ENCODE measurements at regions not wholly inside any gene's neighbourhood (a gene's known extent, or its start where the extent isn't known, plus 50 kb on each side); places are given as distances from the start of the nearest gene placed in this dataset.

DNA sequence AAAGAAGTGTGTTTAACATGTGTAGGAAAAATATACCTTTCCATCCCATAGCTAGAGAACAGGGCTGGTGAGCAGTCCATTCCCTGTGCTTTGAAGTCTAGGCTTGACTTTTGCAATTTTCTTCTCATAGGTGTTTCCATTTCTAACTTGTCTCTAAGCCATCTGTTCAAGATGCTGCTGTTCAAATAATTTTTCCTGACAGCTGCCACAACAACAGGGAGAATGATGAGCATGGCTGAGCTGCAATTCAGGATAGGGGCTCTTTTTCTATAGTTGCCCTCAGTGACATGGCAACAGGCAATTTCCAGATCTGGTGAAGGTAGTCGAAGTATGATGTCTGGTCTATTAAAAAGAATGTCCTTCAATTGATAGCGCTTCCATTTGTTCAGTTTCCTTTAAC is 103.0 kb upstream of the HS3ST5 start:
- POLR2A ChIA-PET: no interaction called here
- no peaks in the 10 kb centered on the region for H3K9me3 Mint-ChIP-seq

DNA sequence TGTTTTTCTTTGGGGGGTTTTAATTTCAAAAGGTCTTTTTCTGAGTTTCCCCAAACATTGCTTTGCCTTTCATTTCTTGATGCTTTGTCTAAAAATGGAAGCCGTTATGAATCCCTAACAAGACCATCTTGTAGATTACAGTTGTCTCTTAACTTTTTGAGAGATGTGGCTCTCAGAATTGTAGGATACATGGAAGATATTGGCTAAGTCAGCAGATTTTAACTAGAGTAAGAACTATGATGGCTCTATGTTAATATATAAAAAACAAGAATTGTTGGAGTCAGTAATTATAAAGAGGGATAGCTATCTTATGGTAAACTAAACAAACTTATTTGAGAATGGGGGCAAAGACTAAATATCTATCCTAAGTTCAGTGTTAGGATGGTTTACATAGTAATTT is 96.6 kb upstream of the HS3ST5 start:
- POLR2A ChIA-PET: no interaction called here
- DNase-seq (no peak), ATAC-seq (ENCODE audit: low read depth) (no peak)
- Mint-ChIP-seq H3K4me3 (no peak overlapping the region), H3K27ac (no peak overlapping the region), H3K36me3 (no peaks in the 10 kb centered on the region), H3K4me1 (no peaks in the 10 kb centered on the region), H3K9me3 (no peaks in the 10 kb centered on the region), H3K27me3 (no peaks in the 10 kb centered on the region)

More for the DNA sequence above, 103.0 kb upstream of the HS3ST5 start:
- Mint-ChIP-seq H3K27ac (no peak overlapping the region), H3K4me3 (no peak overlapping the region), H3K4me1 (no peaks in the 10 kb centered on the region), H3K36me3 (no peaks in the 10 kb centered on the region), H3K27me3 (no peaks in the 10 kb centered on the region)
- DNase-seq (no peak), ATAC-seq (ENCODE audit: low read depth) (no peak)

DNA sequence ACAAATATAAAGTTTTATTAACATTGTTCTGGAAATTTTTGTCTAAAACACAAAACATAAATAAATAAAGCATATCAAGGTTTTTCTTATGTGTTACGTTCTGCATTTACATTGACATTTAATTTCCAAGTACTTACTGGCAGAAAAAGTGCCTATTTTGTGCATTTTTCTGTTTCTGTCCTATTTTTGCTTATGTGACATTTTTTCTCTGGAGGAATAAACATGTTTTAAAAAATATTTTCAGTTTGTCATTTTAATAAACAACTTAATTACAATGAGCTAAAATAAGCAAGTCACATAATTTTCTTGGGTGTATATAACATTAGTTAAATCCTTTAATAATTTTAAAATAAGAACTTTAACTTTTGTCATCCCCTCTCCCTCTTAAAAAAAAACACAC is 94.4 kb upstream of the HS3ST5 start:
- Mint-ChIP-seq H3K27me3 (no peaks in the 10 kb centered on the region), H3K4me1 (no peaks in the 10 kb centered on the region), H3K27ac (no peak overlapping the region), H3K9me3 (no peaks in the 10 kb centered on the region), H3K4me3 (no peak overlapping the region), H3K36me3 (no peaks in the 10 kb centered on the region)
- POLR2A ChIA-PET: no interaction called here
- DNase-seq (no peak), ATAC-seq (ENCODE audit: low read depth) (no peak)

DNA sequence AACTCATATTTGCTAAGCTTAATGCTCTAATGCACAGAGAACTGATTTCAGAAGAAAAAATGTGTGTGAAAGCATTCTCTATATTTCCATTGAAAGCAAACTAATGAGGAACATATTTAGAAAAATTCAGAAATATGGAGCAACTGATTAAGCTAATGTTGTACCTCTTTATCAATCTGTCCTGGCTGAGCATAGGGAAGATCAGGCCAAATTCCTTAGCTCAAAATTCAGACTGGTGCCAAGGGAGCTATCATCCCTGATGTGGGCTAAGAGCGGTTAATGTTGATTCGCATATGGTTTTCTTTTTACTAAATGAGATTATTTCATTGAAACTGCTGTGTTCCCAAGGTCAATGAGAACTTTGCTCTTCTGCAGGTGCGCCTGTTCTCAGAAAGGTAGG is 93.9 kb upstream of the HS3ST5 start:
- Mint-ChIP-seq H3K4me1 (no peaks in the 10 kb centered on the region), H3K36me3 (no peaks in the 10 kb centered on the region), H3K4me3 (no peak overlapping the region), H3K27ac (no peak overlapping the region), H3K27me3 (no peaks in the 10 kb centered on the region), H3K9me3 (no peaks in the 10 kb centered on the region)
- POLR2A ChIA-PET: no interaction called here
- ATAC-seq (ENCODE audit: low read depth) (no peak), DNase-seq (no peak)

DNA sequence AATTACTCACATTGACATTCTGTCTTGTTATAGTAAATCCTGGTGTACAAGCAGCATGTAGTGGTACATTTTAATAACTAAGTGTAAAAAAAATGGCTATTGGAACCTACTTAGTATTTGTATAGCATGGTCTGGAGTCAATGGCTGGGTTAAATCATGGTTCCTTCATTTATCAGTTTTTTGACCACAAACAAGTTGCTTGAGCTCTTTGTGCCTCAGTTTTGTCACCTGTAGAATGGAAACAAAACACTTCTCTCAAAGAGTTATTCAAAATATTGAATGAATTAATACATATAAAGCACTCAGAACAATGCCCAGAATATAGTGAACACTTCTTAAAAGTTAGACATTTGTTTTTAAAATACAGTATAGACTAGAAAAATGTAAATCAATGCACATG is 93.2 kb upstream of the HS3ST5 start:
- Mint-ChIP-seq H3K9me3 (no peaks in the 10 kb centered on the region), H3K4me1 (no peaks in the 10 kb centered on the region), H3K4me3 (no peak overlapping the region), H3K36me3 (no peaks in the 10 kb centered on the region), H3K27ac (no peak overlapping the region), H3K27me3 (no peaks in the 10 kb centered on the region)
- no peak for DNase-seq
- no peak for ATAC-seq (ENCODE audit: low read depth)
- POLR2A ChIA-PET: no interaction called here

DNA sequence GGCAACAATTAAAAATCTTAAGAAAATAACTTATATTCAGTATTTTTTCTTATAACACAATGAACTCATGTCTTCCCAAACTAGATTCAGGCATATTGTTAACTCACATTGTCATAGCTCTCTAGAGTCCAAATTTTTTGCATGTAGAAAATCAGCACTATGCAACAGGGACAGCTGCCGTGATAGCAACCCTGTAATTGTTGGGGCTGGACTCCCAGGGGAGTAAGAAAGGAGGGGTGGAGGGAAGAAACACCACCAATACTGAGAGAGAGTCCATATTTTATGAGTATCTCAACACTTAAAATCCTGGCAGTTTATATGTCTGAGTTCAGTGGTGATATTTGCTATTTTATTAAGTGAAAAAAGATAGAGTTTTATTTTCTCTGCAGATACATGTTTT is 89.6 kb upstream of the HS3ST5 start:
- H3K36me3 Mint-ChIP-seq: no peaks in the 10 kb centered on the region
- H3K27me3 Mint-ChIP-seq: no peaks in the 10 kb centered on the region
- POLR2A ChIA-PET: no interaction called here
- H3K4me1 Mint-ChIP-seq: no peaks in the 10 kb centered on the region
- no peak for DNase-seq
- no peak for ATAC-seq (ENCODE audit: low read depth)
- no peak overlapping the region for H3K4me3 Mint-ChIP-seq
- no peak overlapping the region for H3K27ac Mint-ChIP-seq
- H3K9me3 Mint-ChIP-seq: no peaks in the 10 kb centered on the region

DNA sequence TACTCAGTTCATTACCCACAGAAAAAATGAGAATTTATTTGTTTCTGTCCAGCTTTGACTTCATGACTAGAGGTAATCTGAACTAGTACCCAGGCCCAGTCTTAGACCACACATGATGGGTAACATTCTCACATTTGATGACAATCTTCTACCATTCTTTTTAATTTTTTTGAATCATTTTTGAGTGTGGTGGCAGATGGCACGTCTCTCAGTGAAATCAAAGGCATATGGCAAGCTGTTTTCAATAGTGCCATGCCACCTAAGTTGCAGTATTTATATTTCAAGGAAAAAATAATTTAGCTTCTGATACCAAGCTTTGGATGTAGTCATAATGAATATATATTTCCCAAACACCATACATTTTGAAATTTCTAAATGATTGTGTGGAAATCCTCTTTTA is 88.8 kb upstream of the HS3ST5 start:
- Mint-ChIP-seq H3K27ac (no peak overlapping the region), H3K27me3 (no peaks in the 10 kb centered on the region), H3K36me3 (no peaks in the 10 kb centered on the region), H3K9me3 (no peaks in the 10 kb centered on the region), H3K4me3 (no peak overlapping the region), H3K4me1 (no peaks in the 10 kb centered on the region)
- no peak for DNase-seq
- POLR2A ChIA-PET: no interaction called here
- no peak for ATAC-seq (ENCODE audit: low read depth)

DNA sequence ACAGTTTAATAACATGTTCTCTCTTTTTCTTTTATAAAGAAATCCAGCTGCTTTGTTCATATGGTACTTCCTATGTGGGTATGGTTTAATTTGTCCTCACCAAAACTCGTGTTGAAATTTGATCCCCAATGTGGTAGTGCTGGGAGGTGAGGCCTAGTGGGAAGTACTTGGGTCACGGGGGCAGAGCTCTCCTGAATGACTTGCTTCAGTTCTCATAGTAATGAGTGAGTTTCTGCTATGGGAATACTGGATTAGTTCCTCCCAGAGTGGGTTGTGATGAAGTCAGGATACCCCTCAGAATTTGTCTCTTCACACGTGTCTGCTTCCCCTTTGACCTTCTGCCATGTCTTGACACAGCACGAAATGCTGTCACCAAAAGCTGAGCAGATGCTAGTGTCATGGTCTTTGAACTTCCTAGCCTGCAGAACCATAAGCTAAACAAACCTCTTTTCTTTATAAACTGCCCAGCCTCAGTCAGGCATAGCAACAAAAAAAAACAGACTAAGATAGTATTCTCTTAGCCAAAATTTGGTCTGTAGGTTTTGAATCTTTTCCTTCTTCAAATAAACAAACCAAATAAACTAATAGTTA is 87.8 kb upstream of the HS3ST5 start:
- DNase-seq: no peak
- Mint-ChIP-seq H3K27me3 (no peaks in the 10 kb centered on the region), H3K4me3 (no peak overlapping the region), H3K4me1 (no peaks in the 10 kb centered on the region), H3K36me3 (no peaks in the 10 kb centered on the region), H3K27ac (no peak overlapping the region), H3K9me3 (no peaks in the 10 kb centered on the region)
- ATAC-seq (ENCODE audit: low read depth): no peak
- POLR2A ChIA-PET: no interaction called here

DNA sequence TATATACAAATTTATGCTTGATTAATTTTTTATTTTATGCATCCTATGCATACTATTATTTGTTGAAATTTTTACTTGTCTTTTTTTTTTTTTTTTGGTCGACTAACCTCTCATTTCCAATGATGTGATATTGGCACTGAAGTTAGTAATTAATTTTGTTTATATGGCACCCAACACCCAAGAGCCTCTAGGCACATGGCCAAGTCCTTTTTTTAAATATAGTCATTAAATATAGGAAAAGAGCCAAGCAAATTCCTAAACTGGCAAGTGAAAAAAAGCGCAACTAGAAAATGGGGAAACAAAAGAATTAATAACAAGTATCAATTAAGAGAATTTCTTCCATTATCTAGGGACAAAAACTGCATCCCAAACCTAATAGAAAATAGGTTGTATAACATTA is 85.5 kb upstream of the HS3ST5 start:
- no peak for DNase-seq
- ATAC-seq (ENCODE audit: low read depth): no peak
- Mint-ChIP-seq H3K27ac (no peak overlapping the region), H3K9me3 (no peaks in the 10 kb centered on the region), H3K36me3 (no peaks in the 10 kb centered on the region), H3K4me1 (no peaks in the 10 kb centered on the region), H3K4me3 (no peak overlapping the region), H3K27me3 (no peaks in the 10 kb centered on the region)
- POLR2A ChIA-PET: no interaction called here

DNA sequence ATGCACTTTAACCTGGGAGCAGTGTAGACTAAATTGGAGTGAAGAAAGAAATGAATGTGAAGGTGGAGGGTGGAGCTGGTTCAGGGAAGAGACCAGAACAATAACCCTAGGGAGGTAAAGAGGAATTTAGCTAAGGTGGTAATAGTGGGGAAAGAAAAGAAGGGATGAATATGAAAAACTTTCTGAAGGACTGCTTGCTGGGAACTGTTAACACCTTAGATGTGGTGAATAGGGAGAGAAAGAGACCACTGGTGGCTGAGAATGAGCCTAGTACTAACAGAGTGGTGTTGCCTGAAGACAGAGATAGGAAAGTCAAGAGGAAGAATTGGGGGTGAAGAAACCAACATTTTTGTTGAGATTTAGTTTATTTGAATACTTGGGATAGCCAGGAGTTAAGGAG is 78.4 kb upstream of the HS3ST5 start:
- ATAC-seq (ENCODE audit: low read depth) (no peak), DNase-seq (no peak)
- Mint-ChIP-seq H3K27me3 (no peaks in the 10 kb centered on the region), H3K4me1 (no peaks in the 10 kb centered on the region), H3K4me3 (no peak overlapping the region), H3K9me3 (no peaks in the 10 kb centered on the region), H3K36me3 (no peaks in the 10 kb centered on the region), H3K27ac (no peak overlapping the region)
- POLR2A ChIA-PET: no interaction called here

DNA sequence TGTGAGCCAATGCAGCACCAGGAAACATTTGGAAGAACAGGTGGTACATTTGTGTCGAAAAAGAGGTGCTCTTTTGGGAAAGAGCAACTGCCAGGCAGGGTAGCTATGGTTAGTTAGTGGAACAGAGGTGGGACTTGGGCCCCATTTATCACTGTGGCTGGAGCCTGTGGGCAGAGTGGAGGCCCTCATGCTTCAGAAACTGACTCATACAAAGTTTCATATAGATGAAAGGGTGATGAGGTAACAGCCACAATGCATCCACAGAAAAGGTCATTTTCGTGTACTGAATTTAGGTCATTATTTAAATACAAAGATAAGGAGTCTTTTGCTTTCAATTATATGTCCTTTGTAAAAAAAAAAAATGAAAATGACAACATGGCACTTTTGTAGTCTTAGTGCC is 76.4 kb upstream of the HS3ST5 start:
- H3K27me3 Mint-ChIP-seq: no peaks in the 10 kb centered on the region
- ATAC-seq (ENCODE audit: low read depth) (no peak), DNase-seq (no peak)
- no peak overlapping the region for H3K27ac Mint-ChIP-seq
- H3K4me1 Mint-ChIP-seq: no peaks in the 10 kb centered on the region
- H3K9me3 Mint-ChIP-seq: no peaks in the 10 kb centered on the region
- POLR2A ChIA-PET: no interaction called here
- H3K4me3 Mint-ChIP-seq: no peak overlapping the region
- no peaks in the 10 kb centered on the region for H3K36me3 Mint-ChIP-seq

DNA sequence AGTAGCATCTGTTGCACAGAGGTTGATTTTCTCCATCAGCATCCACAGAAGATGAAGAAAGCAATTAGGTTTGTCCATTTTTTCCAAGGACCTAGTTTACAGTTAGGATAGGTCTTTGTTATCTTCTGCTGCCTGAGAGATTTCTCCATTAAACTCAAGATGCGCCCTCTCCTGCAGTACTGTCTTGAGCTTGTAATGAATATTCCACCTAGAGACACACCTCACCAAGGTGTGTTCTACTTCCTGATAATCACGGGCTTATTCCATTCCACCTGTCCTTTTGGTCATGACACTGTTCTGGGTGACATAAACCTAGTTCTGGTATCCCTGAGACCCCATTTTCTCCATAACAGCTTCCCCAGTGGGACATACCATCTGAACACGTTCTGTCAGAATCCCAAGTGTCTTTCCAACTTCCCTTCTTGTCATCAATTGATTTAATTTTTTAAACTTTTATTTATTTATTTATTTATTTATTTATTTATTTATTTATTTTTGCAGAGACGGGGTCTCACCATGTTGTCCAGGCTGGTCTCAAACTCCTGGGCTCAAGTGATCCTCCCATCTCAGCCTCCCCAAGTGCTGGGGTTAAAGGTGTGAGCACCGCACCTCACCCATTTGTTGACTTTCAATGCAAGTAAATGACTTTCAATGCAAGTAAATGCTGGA is 75.6 kb upstream of the HS3ST5 start:
- POLR2A ChIA-PET: no interaction called here
- Mint-ChIP-seq H3K4me1 (no peaks in the 10 kb centered on the region), H3K36me3 (no peaks in the 10 kb centered on the region), H3K9me3 (no peaks in the 10 kb centered on the region), H3K27ac (no peak overlapping the region), H3K4me3 (no peak overlapping the region), H3K27me3 (no peaks in the 10 kb centered on the region)
- DNase-seq (no peak), ATAC-seq (ENCODE audit: low read depth) (no peak)

DNA sequence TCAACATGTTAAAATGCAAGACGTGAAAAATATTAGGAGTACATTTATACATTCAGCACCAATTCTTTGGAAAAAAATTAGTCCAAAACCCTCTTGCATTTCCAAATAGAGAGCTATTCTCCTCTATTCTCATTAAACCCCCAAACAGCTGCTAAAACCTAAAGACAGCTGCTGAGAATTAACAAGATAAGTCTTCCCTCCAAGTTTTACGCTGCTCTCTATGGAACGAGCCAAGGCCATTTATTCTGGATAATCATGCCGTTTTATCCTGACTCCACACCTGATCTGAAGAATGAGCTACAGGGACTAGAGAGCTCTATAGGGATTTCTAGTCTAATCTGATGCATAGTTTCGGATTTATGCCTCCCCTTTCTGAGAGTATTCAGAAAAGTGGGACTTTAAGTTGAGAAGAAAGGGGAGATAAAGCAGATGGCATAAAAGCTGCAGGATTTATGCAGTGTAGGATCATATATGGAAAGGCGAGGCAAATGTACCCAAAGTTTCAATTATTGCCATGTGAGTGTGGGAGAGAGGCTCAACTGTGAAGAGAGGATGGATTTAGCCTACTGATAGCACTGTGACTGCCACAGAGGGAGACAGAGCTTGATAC is 64.7 kb upstream of the HS3ST5 start:
- POLR2A ChIA-PET: no interaction called here
- no peaks in the 10 kb centered on the region for H3K27me3 Mint-ChIP-seq
- no peaks in the 10 kb centered on the region for H3K4me1 Mint-ChIP-seq
- no peaks in the 10 kb centered on the region for H3K9me3 Mint-ChIP-seq
- no peak overlapping the region for H3K4me3 Mint-ChIP-seq
- no peak overlapping the region for H3K27ac Mint-ChIP-seq
- H3K36me3 Mint-ChIP-seq: no peaks in the 10 kb centered on the region
- DNase-seq: no peak
- ATAC-seq (ENCODE audit: low read depth): no peak

DNA sequence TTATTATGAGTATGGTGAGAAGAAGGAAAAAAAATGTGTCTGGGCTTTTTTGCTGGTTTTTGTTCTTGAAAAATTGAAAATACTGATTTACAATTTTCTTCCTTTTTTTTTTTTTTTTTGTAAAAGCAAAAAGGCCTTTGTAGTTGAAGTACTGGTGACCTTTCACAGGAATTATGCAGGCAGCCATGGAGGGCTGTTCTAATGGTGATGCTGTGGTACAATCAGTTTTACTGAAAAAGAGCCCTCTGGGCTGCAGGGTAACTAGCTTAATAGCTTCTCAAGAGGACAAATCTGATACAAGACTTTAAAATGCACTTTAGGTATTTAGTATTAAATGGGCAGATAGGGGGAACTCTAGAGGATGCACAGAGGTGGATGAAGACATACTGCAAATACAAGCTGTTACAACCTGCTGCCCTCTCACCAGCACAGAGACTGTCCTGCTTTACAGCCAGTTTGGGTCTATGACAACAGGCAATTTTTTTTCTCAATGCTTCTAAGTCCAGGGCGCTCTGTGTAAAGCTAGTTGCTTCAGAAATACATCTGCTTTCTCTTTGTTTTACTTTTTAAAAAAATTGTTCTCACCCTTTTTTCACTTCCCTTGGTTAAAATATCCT is 61.6 kb upstream of the HS3ST5 start:
- no peaks in the 10 kb centered on the region for H3K4me1 Mint-ChIP-seq
- H3K27me3 Mint-ChIP-seq: no peaks in the 10 kb centered on the region
- H3K9me3 Mint-ChIP-seq: no peaks in the 10 kb centered on the region
- no peak overlapping the region for H3K4me3 Mint-ChIP-seq
- H3K36me3 Mint-ChIP-seq: no peaks in the 10 kb centered on the region
- ATAC-seq (ENCODE audit: low read depth) (no peak), DNase-seq (no peak)
- no peak overlapping the region for H3K27ac Mint-ChIP-seq
- POLR2A ChIA-PET: no interaction called here
